ENCODE measurements at regions not wholly inside any gene's neighbourhood (a gene's known extent, or its start where the extent isn't known, plus 50 kb on each side); places are given as distances from the start of the nearest gene placed in this dataset.
"Not testable (repeated sequence)": the region's sequence is repeated elsewhere in the genome, so short reads cannot be mapped to it uniquely, and the experiment has no call there.

- ChIA-PET CTCF (interaction anchor here (2.6 kb wide), 1 partner anchor 12 kb away, joined by 8 read pairs; no protein-coding TSS in a partner anchor), POLR2A (no interaction called here)
- no peak for TF ChIP-seq CTCF (IDR thresholded peaks at IDR 0.05; ENCODE audit: insufficient read depth, low read depth, low read length)
- Histone ChIP-seq H3K27me3 (ENCODE audit: control insufficient read depth, insufficient read depth, low read length) (no peaks in the 10 kb centered on the region), H3K36me3 (ENCODE audit: control insufficient read depth, insufficient read depth, low read length) (no peaks in the 10 kb centered on the region), H3K4me3 (ENCODE audit: low read depth, low read length) (no peak overlapping the region)
- DNase-seq (ENCODE audit: low read depth): no peak
Measured at GRCh38 chr9:73049280-73049679, 96.4 kb upstream of the ALDH1A1 start.

DNA sequence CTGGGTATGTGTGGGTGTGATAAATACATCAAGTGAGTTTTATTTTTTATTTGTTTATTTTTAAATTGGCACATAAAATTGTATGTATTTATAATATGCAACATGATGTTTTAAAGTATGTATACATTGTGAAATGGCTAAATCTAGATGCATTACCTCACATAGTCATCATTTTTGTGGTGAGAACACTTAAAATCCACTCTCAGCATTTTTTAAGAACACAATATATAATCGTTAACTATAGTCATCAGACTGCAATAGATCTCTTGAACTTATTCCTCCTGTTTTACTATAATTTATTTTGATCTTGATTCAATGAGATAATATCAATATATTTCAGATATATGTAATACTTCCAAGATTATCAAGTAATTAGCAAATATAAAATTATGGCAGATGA, 93.9 kb upstream of the ALDH1A1 start:
- H3K27me3 ChIP-seq (ENCODE audit: control insufficient read depth, insufficient read depth, low read length): no peaks in the 10 kb centered on the region
- DNase-seq (ENCODE audit: low read depth): no peak
- H3K4me3 ChIP-seq (ENCODE audit: low read depth, low read length): no peak overlapping the region
- POLR2A ChIA-PET: no interaction called here
- no peaks in the 10 kb centered on the region for H3K36me3 ChIP-seq (ENCODE audit: control insufficient read depth, insufficient read depth, low read length)
- TF ChIP-seq CTCF (IDR thresholded peaks at IDR 0.05; ENCODE audit: insufficient read depth, low read depth, low read length): no peak
- CTCF ChIA-PET: interaction anchor here (1.1 kb wide), 1 partner anchor 8 kb away, joined by 3 read pairs; no protein-coding TSS in a partner anchor

- POLR2A ChIA-PET; CTCF ChIA-PET; DNase-seq (ENCODE audit: low read depth); H3K27me3 ChIP-seq (ENCODE audit: control insufficient read depth, insufficient read depth, low read length); H3K36me3 ChIP-seq (ENCODE audit: control insufficient read depth, insufficient read depth, low read length); H3K4me3 ChIP-seq (ENCODE audit: low read depth, low read length): not testable (repeated sequence)
Measured at GRCh38 chr9:73044776-73045175, 91.9 kb upstream of the ALDH1A1 start.

DNA sequence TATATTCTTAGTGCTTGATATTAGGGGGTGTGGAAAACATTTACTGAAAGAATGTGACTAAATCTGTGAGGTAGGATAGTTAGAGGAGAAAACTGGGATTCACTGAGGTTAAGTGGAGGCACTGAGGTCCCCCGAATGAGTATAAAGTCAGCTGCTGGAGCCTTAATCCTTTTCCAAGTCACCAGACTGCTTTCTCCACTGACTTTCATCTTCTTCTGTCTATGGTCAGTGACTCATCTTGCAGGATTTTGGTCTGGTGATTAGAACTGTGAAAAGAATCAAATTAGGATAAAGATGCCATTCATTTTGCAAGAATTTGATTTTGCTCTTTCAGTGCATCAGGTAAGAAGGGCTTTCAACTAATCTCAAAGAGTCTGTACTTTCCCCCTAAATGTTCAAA, 89.3 kb upstream of the ALDH1A1 start:
- DNase-seq (ENCODE audit: low read depth): no peak
- Histone ChIP-seq H3K27me3 (ENCODE audit: control insufficient read depth, insufficient read depth, low read length) (no peaks in the 10 kb centered on the region), H3K4me3 (ENCODE audit: low read depth, low read length) (no peak overlapping the region), H3K36me3 (ENCODE audit: control insufficient read depth, insufficient read depth, low read length) (no peaks in the 10 kb centered on the region)
- TF ChIP-seq CTCF (IDR thresholded peaks at IDR 0.05; ENCODE audit: insufficient read depth, low read depth, low read length): no peak
- POLR2A ChIA-PET: no interaction called here
- CTCF ChIA-PET: no interaction called here

GRCh38 chr9:73039271-73040263, 86.7 kb upstream of the ALDH1A1 start:
- Histone ChIP-seq H3K36me3 (ENCODE audit: control insufficient read depth, insufficient read depth, low read length) (no peaks in the 10 kb centered on the region), H3K4me3 (ENCODE audit: low read depth, low read length) (no peak overlapping the region), H3K27me3 (ENCODE audit: control insufficient read depth, insufficient read depth, low read length) (no peaks in the 10 kb centered on the region)
- no peak for TF ChIP-seq CTCF (IDR thresholded peaks at IDR 0.05; ENCODE audit: insufficient read depth, low read depth, low read length)
- POLR2A ChIA-PET: no interaction called here
- CTCF ChIA-PET: interaction anchor here (0.6 to 1.4 kb wide), 6 partner anchors 8 to 91 kb away, joined by 3 to 4 read pairs (median 3); no protein-coding TSS in a partner anchor
- no peak for DNase-seq (ENCODE audit: low read depth)

Measured in BJ (cell line).